ENCODE measurements at regions not wholly inside any gene's neighbourhood (a gene's known extent, or its start where the extent isn't known, plus 50 kb on each side); places are given as distances from the start of the nearest gene placed in this dataset.

DNA sequence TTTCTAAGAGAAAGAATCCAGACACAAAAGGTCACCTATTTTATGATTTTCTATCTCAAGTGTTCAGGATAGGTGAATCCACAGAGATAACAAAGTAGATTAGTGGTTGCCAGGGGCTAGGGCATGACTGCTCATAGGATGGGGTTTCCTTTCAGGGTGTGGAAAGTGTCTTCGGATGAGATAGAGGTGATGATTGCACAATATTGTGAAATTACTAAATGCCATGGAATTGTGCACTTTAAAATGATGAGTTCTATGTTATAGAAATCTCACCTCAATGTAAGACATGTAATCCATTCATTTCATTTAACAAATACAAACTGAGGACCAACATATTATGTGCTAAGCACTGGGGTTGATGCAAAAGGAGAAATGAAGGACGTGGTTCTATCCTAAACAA lies 76.4 kb upstream of the GALNT17 start:
- Histone ChIP-seq H3K4me1 (no peaks in the 10 kb centered on the region), H3K27ac (no peak overlapping the region), H3K36me3 (no peaks in the 10 kb centered on the region), H3K27me3 (no peaks in the 10 kb centered on the region), H3K4me3 (no peak overlapping the region), H3K9me3 (peaks cover 0 to 21% (median 6%) of the 10 kb centered on the region in 4 donors)
- TF ChIP-seq, protein P1, sequence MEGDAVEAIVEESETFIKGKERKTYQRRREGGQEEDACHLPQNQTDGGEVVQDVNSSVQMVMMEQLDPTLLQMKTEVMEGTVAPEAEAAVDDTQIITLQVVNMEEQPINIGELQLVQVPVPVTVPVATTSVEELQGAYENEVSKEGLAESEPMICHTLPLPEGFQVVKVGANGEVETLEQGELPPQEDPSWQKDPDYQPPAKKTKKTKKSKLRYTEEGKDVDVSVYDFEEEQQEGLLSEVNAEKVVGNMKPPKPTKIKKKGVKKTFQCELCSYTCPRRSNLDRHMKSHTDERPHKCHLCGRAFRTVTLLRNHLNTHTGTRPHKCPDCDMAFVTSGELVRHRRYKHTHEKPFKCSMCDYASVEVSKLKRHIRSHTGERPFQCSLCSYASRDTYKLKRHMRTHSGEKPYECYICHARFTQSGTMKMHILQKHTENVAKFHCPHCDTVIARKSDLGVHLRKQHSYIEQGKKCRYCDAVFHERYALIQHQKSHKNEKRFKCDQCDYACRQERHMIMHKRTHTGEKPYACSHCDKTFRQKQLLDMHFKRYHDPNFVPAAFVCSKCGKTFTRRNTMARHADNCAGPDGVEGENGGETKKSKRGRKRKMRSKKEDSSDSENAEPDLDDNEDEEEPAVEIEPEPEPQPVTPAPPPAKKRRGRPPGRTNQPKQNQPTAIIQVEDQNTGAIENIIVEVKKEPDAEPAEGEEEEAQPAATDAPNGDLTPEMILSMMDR (IDR thresholded peaks at IDR 0.05) = no peak
- no peak for TF ChIP-seq EP300 (IDR thresholded peaks at IDR 0.05)
- no peak for TF ChIP-seq POLR2A (IDR thresholded peaks at IDR 0.05)
- 80% methylated on average over 2 of the region's 2 CpGs for WGBS, 2 donors
- no peak for DNase-seq (ENCODE audit: low spot score in 2 of 2)

DNA sequence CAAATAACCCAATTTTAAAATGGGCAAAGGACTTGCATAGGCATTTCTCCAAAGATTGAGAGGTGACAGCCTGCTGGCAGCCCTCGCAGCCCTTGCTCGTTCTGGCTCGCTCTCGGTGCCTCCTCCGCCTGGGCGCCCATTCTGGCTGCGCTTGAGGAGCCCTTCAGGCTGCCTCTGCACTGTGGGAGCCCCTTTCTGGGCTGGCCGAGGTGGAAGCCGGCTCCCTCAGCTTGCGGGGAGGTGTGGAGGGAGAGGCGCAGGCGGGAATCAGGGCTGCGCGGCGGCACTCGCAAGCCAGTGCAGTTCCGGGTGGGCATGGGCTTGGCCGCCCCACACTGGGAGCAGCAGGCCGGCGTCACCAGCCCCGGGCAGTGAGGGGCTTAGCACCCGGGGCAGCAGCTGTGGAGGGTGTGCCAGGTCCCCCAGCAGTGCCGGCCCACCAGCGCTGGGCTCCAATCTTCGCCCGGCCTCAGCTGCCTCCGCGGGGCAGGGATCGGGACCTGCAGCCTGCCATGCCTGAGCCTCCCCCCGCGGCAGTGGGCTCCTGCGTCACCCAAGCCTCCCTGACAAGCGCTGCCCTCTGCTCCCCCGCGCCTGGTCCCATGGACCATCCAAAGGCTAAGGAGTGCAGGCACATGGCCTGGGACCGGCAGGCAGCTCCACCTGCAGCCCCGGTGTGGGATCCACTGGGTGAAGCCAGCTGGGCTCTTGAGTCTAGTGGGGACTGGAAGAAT lies 54.0 kb upstream of the GALNT17 start:
- 93 to 95% methylated on average over 16 to 28 of the region's 37 CpGs for WGBS, 2 donors
- Histone ChIP-seq H3K27ac (no peak overlapping the region), H3K4me3 (no peak overlapping the region), H3K36me3 (no peaks in the 10 kb centered on the region), H3K9me3 (peaks cover 0 to 51% (median 2%) of the 10 kb centered on the region in 4 donors), H3K27me3 (no peaks in the 10 kb centered on the region), H3K4me1 (no peaks in the 10 kb centered on the region)
- DNase-seq (ENCODE audit: low spot score in 2 of 2) = no peak
- TF ChIP-seq, protein P1 (IDR thresholded peaks at IDR 0.05) = no peak
- no peak for TF ChIP-seq EP300 (IDR thresholded peaks at IDR 0.05)
- no peak for TF ChIP-seq POLR2A (IDR thresholded peaks at IDR 0.05)
